ENCODE measurements at regions not wholly inside any gene's neighbourhood (a gene's known extent, or its start where the extent isn't known, plus 50 kb on each side); places are given as distances from the start of the nearest gene placed in this dataset.

- TF ChIP-seq CTCF (IDR thresholded peaks at IDR 0.05; ENCODE audit: insufficient read depth, low read depth, low read length, missing control alignments) = no peak
- no peak overlapping the region for H3K4me3 ChIP-seq (ENCODE audit: low read depth, low read length)
- no peak for DNase-seq (ENCODE audit: low read depth)
Measured at GRCh38 chr6:108796875-108797274, 51.3 kb upstream of the ARMC2 start.

GRCh38 chr6:108797951-108798669 lies 50.1 kb upstream of the ARMC2 start:
- TF ChIP-seq CTCF (IDR thresholded peaks at IDR 0.05; ENCODE audit: insufficient read depth, low read depth, low read length, missing control alignments) = no peak
- DNase-seq (ENCODE audit: low read depth) = no peak
- no peak overlapping the region for H3K4me3 ChIP-seq (ENCODE audit: low read depth, low read length)

All from GM12865 (cell line).